Spleen (tissue), 11 donors: ENCODE measurements at regions not wholly inside any gene's neighbourhood (a gene's known extent, or its start where the extent isn't known, plus 50 kb on each side); places are given as distances from the start of the nearest gene placed in this dataset.

Experiments used
- DNase-seq: peaks from one replicate; pipeline ENCODE4 v3.0.0-alpha.2; 2020
- H3K27ac ChIP-seq, 8 donors: fragments of 200-600 bp; sonication (generic) in 7 of 8; 1 replicate in 4 of 8; 2 replicates in 4 of 8; pipeline versions ENCODE4 v1.5.0 to v1.8.0; 2016 to 2021; ENCODE audit warnings: inconsistent platforms in 4 of 8, mild to moderate bottlenecking in 4 of 8, moderate library complexity in 1 of 8
- H3K27me3 ChIP-seq, 7 donors: fragments of 200-600 bp; sonication (generic) in 6 of 7; replicated peaks in 1 of 7; 1 replicate in 4 of 7; 2 replicates in 3 of 7; pipeline versions ENCODE4 v1.5.0 to v1.8.0; 2016 to 2021; ENCODE audit warnings: inconsistent platforms in 3 of 7, mild to moderate bottlenecking in 1 of 7
- H3K36me3 ChIP-seq, 6 donors: fragments of 200-600 bp; sonication (generic) in 5 of 6; 1 replicate in 4 of 6; 2 replicates in 2 of 6; pipeline versions ENCODE4 v1.5.0 to v1.8.0; 2016 to 2021; ENCODE audit warnings: inconsistent platforms in 2 of 6
- H3K4me1 ChIP-seq, 6 donors: fragments of 200-600 bp; sonication (generic) in 5 of 6; 1 replicate in 3 of 6; 2 replicates in 3 of 6; pipeline versions ENCODE4 v1.5.0 to v1.8.0; 2016 to 2021; ENCODE audit warnings: inconsistent platforms in 3 of 6
- H3K4me3 ChIP-seq, 8 donors: fragments of 200-600 bp; sonication (generic) in 7 of 8; 1 replicate in 4 of 8; 2 replicates in 4 of 8; pipeline versions ENCODE4 v1.5.0 to v1.8.0; 2016 to 2021; ENCODE audit warnings: inconsistent platforms in 4 of 8, mild to moderate bottlenecking in 4 of 8, moderate library complexity in 2 of 8
- H3K9me3 ChIP-seq, 8 donors: fragments of 200-600 bp; sonication (generic) in 7 of 8; 1 replicate in 4 of 8; 2 replicates in 4 of 8; pipeline versions ENCODE4 v1.5.0 to v1.8.0; 2016 to 2021; ENCODE audit warnings: inconsistent platforms in 4 of 8
- POLR2A ChIP-seq, 3 donors: fragments of 450-650 bp; IDR thresholded peaks; one replicate each; pipeline ENCODE4 v1.5.1; 2017; ENCODE audit warnings: antibody characterized with exemption in 3 of 3, mild to moderate bottlenecking in 1 of 3
- POLR2AphosphoS5 ChIP-seq, 3 donors: sonication (generic); formaldehyde crosslinking; IDR thresholded peaks; one replicate each; pipeline ENCODE4 v1.5.1; 2017; ENCODE audit warnings: antibody characterized with exemption in 3 of 3
- WGBS, 5 donors: extraction: QIAGEN DNeasy Blood & Tissue Kit in 3 of 5; methylation state at CpG; one replicate each; pipeline versions ENCODE4 v1.1.5 to v1.1.7; 2013 to 2018; 5-methylcytosine and 5-hydroxymethylcytosine counted together
- intact Hi-C: fragments of 100-400 bp; cut with DNase I; formaldehyde crosslinking; loops from one replicate; pipeline ENCODE4 v1.15.0; 2023; ENCODE audit warnings: low total_unique reads
- TF ChIP-seq, protein P1 (sequence below), 11 experiments: fragments of 200-600 bp in 7 of 11; fragments of 450-650 bp in 4 of 11; sonication (generic) in 4 of 11; IDR thresholded peaks in 8 of 11; conservative IDR thresholded peaks in 3 of 11; 1 replicate in 7 of 11; 2 replicates in 4 of 11; pipeline versions ENCODE4 v1.4.0 to v1.8.0; 2016 to 2021; ENCODE audit warnings: antibody characterized with exemption in 11 of 11, inconsistent platforms in 4 of 11, mild to moderate bottlenecking in 1 of 11
- donor health status: healthy with polysubstance abuse.
- donor health status: DM: no; HTN: no; CAD: no; lungs with moderate emphysema.
- donor health status: DM: no; HTN: no; CAD: no.
- donor health status: Bipolar disorder and iron deficiency.
- donor health status: healthy.
- donor health status: DM: no; HTN: no; CAD: no.
- donor health status: DM: yes; HTN: yes; CAD: no.

DNA sequence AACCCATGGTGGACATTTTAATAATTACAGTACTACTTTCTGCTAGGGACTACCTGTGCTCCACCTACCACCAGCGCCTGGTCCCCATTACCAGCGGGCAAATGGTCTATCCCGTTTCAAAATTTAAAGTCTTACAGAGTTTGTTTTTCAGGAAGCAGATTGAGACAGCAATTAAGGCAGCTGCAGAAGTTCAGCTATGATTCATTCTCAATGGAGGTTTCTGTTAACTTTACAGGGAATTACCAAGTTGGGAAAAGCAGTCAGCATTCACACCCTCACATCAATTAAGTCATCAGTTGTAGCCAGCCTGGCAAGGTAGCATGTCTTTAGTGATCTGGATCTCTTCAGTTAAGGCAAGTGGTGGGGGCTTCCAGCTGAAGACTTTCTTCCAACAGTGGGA is 410.6 kb upstream of the DAB2 start:
- WGBS, 5 donors = 73 to 94% (median 78%) methylated on average over 3 of the region's 3 CpGs
- intact Hi-C loops = no loop called here

DNA sequence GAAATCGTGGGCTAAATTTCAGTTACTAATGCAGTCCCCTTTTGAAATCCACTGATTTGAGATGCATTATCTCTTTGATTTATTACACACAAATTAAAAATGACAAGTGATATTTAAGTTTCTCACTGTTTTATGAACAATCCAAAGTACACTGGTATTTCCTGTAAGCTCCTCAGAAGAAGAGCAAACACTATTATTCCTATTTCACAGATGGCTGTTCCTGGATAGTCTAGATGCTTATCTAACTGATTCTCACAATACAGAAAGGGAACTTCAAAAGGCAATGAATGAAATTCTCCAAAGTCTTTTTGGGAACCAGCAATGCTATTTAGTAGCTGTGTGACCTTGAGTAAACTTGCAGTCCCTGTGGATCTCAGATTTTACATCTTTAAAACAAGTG is 404.7 kb upstream of the DAB2 start:
- intact Hi-C loops = no loop called here
- 78 to 89% (median 81%) methylated on average over 1 of the region's 1 CpG for WGBS, 5 donors

More for the DNA sequence above, 410.6 kb upstream of the DAB2 start:
- Histone ChIP-seq H3K36me3 (no peaks in the 10 kb centered on the region), H3K27ac (no peak overlapping the region), H3K27me3 (no peaks in the 10 kb centered on the region), H3K9me3 (peaks cover 0 to 25% (median 19%) of the 10 kb centered on the region in 8 donors), H3K4me1 (no peaks in the 10 kb centered on the region), H3K4me3 (no peak overlapping the region)
- TF ChIP-seq POLR2A (IDR thresholded peaks at IDR 0.05) = no peak
- no peak for TF ChIP-seq POLR2AphosphoS5 (IDR thresholded peaks at IDR 0.05)
- TF ChIP-seq, protein P1, sequence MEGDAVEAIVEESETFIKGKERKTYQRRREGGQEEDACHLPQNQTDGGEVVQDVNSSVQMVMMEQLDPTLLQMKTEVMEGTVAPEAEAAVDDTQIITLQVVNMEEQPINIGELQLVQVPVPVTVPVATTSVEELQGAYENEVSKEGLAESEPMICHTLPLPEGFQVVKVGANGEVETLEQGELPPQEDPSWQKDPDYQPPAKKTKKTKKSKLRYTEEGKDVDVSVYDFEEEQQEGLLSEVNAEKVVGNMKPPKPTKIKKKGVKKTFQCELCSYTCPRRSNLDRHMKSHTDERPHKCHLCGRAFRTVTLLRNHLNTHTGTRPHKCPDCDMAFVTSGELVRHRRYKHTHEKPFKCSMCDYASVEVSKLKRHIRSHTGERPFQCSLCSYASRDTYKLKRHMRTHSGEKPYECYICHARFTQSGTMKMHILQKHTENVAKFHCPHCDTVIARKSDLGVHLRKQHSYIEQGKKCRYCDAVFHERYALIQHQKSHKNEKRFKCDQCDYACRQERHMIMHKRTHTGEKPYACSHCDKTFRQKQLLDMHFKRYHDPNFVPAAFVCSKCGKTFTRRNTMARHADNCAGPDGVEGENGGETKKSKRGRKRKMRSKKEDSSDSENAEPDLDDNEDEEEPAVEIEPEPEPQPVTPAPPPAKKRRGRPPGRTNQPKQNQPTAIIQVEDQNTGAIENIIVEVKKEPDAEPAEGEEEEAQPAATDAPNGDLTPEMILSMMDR (IDR thresholded peaks at IDR 0.05 in 8 of 11, conservative IDR thresholded peaks at IDR 0.05 in 3 of 11) = no peak
- no peak for DNase-seq

DNA sequence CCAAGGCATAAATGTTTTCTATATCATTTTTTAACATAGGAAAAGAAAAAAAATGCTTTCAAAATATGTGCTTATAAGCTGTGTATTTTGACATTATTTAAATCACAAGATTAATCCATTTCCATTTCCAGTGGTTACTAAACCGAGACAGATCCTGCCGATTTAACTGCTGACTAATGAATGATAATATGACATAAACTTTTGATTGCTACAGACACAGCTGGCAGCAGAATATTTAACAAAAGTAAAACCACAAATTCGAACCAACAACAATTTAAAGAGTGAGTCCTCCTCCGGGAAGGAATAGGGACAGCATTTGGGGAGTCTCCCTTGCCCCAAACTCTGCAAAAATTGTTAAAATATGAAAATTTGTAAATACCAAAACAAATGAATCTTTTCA is 401.3 kb upstream of the DAB2 start:
- Histone ChIP-seq H3K9me3 (no peaks in the 10 kb centered on the region), H3K4me3 (no peak overlapping the region), H3K27me3 (no peaks in the 10 kb centered on the region), H3K27ac (no peak overlapping the region), H3K4me1 (no peaks in the 10 kb centered on the region), H3K36me3 (no peaks in the 10 kb centered on the region)
- intact Hi-C loops = no loop called here
- no peak for TF ChIP-seq POLR2AphosphoS5 (IDR thresholded peaks at IDR 0.05)
- no peak for TF ChIP-seq POLR2A (IDR thresholded peaks at IDR 0.05)
- TF ChIP-seq, protein P1 (IDR thresholded peaks at IDR 0.05 in 8 of 11, conservative IDR thresholded peaks at IDR 0.05 in 3 of 11) = no peak
- DNase-seq = no peak
- WGBS, 5 donors = 71 to 80% (median 74%) methylated on average over 4 of the region's 4 CpGs

More for the DNA sequence above, 404.7 kb upstream of the DAB2 start:
- no peak for TF ChIP-seq POLR2A (IDR thresholded peaks at IDR 0.05)
- TF ChIP-seq POLR2AphosphoS5 (IDR thresholded peaks at IDR 0.05) = no peak
- TF ChIP-seq, protein P1 (IDR thresholded peaks at IDR 0.05 in 8 of 11, conservative IDR thresholded peaks at IDR 0.05 in 3 of 11) = no peak
- no peak for DNase-seq
- no peaks in the 10 kb centered on the region for H3K9me3 ChIP-seq
- H3K4me3 ChIP-seq = no peak overlapping the region
- no peak overlapping the region for H3K27ac ChIP-seq
- no peaks in the 10 kb centered on the region for H3K36me3 ChIP-seq
- no peaks in the 10 kb centered on the region for H3K4me1 ChIP-seq
- no peaks in the 10 kb centered on the region for H3K27me3 ChIP-seq

DNA sequence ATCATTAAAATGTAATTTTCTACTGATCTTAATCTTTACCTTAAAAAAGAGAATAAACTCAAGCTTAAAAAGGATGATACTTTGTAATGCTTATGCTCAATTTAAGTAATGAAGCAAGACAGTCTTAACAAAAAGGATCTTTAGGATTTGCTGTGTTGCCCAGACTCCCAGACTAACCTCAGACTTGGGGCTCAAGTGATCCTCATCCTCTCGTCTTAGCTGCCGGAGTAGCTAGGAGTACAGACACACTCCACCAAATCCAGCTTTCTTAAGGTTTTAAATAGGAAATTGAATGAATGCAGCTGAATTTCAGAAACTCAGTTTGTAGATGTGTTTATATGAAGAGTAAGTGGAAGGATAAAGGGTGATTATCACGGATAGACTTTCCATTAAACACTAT is 400.5 kb upstream of the DAB2 start:
- no peak for DNase-seq
- Histone ChIP-seq H3K4me3 (no peak overlapping the region), H3K36me3 (no peaks in the 10 kb centered on the region), H3K27me3 (no peaks in the 10 kb centered on the region), H3K27ac (no peak overlapping the region), H3K4me1 (no peaks in the 10 kb centered on the region), H3K9me3 (no peaks in the 10 kb centered on the region)
- 73 to 84% (median 79%) methylated on average over 3 of the region's 3 CpGs for WGBS, 5 donors
- intact Hi-C loops = no loop called here
- no peak for TF ChIP-seq POLR2AphosphoS5 (IDR thresholded peaks at IDR 0.05)
- TF ChIP-seq, protein P1 (IDR thresholded peaks at IDR 0.05 in 8 of 11, conservative IDR thresholded peaks at IDR 0.05 in 3 of 11) = no peak
- TF ChIP-seq POLR2A (IDR thresholded peaks at IDR 0.05) = no peak
